GM12801 (cell line): ENCODE measurements at regions not wholly inside any gene's neighbourhood (a gene's known extent, or its start where the extent isn't known, plus 50 kb on each side); places are given as distances from the start of the nearest gene placed in this dataset.

ENCODE experiments used
- CTCF ChIP-seq: IDR thresholded peaks from one replicate; pipeline ENCODE4 v1.5.1; 2011; ENCODE audit warnings: control low read depth; ENCODE audit not compliant: insufficient read length; ENCODE audit errors: extremely low read depth

- no peak for TF ChIP-seq CTCF
Observed at GRCh38 chr4:178148106-178148505, 705.9 kb upstream of the AGA start.

- no peak for TF ChIP-seq CTCF
Observed at GRCh38 chr4:178165251-178165950, 723.2 kb upstream of the AGA start.

- no peak for TF ChIP-seq CTCF
Observed at GRCh38 chr4:178165951-178166308, 723.7 kb upstream of the AGA start.

GRCh38 chr4:178173771-178174170 lies 731.5 kb upstream of the AGA start:
- TF ChIP-seq CTCF = no peak

- no peak for TF ChIP-seq CTCF
Observed at GRCh38 chr4:178174756-178175155, 732.5 kb upstream of the AGA start.

GRCh38 chr4:178185517-178185916 lies 743.3 kb upstream of the AGA start:
- no peak for TF ChIP-seq CTCF

- TF ChIP-seq CTCF = no peak
Observed at GRCh38 chr4:178192611-178193010, 750.4 kb upstream of the AGA start.
